IPS DF 19.7 (cell line): ENCODE measurements at regions not wholly inside any gene's neighbourhood (a gene's known extent, or its start where the extent isn't known, plus 50 kb on each side); places are given as distances from the start of the nearest gene placed in this dataset.
"Not testable (repeated sequence)": the region's sequence is repeated elsewhere in the genome, so short reads cannot be mapped to it uniquely, and the experiment has no call there.

Experiments used
- DNase-seq: peaks from one replicate; pipeline ENCODE4 v3.0.0-alpha.2; 2013; ENCODE audit warnings: low read depth, low spot score

- DNase-seq, result no peak
Measured at GRCh38 chr4:64014647-64015046, 394.6 kb downstream of the TECRL start.

DNA sequence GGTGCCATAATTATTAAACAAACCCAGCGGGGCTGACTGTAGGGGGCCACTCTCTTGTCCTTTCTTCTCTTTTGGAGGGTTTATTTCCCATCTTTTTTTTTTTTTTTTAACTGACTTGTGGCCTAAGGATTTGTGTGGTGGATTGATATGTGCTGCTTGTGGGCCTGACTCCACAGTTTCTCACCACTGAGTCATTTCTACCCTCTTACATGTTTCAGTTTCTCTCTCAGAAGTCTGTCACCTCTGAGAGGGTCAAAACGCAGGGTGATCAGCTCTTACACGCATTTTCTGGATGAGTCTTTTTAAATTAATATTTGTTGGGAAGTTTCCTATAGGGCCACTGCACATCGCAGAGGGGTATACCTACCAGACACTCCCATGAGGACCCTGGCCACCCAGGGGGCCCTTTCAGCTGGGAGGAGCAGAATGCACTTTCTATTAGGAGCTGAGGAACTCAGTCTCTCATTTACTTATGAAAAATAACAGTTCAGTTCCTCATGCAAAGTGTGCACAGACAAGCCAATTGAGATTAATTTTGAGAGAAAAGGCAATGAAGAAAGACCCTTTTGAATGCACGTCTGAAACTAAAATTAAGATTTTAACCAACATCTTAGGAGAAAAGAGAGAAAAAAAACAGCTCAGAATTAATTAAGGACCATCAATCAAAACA is 407.9 kb downstream of the TECRL start:
- no peak for DNase-seq

DNA sequence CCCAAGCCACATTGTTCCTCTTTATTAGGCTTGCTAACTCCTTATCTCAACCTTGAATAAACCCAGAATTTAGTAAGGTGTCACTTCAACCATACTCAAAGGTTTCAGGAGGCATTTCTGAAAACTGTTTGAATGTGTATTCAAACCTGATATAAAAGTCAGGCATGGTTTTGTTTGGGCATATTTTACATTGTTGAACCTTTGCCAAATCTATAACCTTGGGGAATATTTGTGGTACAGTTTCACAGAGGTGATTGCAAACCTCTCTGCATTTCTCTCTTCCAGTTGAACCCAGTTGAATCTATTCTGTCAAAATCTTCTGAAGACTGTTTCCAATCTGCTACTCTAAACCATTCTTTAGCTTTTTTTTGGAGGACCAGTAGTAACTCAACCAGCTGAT is 409.0 kb downstream of the TECRL start:
- no peak for DNase-seq

DNA sequence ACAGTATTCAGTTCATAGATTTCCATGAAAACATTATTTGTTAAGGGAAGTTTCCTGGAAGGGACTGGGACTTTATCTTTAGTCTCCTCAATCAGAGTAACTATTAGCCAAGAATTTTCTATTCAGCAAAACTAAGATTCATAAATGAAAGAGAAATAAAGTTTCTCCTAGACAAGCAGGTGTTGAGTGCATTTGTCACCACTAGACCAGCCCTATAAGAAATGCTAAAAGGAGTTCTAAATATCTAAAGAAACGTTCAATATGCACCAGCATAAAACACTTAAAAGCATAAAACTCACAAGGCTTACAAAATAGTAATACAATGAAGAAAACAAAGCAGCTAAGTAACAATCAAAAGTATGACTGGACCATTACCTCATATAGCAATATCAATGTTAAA is 423.0 kb downstream of the TECRL start:
- no peak for DNase-seq

DNA sequence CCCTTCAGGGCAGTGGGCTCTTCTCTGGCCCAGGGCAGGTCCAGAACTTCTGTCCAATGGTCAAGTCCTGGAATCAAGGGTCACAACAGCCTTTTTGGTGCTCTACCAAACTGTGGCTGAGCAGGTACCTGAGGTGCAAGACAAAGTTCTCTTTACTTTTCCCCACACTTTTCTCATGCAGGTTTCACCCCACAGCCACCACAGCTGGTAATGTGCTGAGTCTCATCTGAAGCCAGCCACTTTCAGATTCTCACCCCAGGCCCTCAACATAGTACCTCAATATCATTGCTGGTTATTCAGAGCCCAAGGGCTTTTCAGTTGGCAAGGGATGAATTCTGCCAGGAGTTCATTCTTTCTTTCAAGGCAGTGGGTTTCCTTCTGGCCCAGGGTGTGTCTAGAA is 426.0 kb downstream of the TECRL start:
- no peak for DNase-seq

GRCh38 chr4:63965875-63966274 is 443.4 kb downstream of the TECRL start:
- DNase-seq, result no peak

GRCh38 chr4:63942706-63943286 is 466.5 kb downstream of the TECRL start:
- not testable (repeated sequence) for DNase-seq

DNA sequence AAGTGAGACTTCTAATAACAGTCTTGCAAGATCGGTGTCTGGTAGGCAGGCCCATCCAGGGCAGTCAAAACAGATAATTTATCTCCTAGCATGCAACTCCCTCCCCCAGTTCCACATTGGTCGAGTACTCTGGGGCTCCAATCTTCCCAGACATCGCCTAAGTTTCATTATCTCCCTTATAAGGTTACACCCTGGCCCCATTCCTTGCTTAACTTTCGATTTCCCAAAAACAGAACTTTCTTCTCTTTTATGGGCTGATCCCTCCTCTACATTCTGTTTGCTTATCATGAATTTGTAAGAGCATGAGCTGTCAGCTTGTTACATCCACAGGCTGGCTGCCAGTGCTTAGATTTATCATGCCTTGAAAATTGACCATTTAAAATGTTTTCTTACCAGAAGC is 471.3 kb downstream of the TECRL start:
- DNase-seq, result no peak

DNA sequence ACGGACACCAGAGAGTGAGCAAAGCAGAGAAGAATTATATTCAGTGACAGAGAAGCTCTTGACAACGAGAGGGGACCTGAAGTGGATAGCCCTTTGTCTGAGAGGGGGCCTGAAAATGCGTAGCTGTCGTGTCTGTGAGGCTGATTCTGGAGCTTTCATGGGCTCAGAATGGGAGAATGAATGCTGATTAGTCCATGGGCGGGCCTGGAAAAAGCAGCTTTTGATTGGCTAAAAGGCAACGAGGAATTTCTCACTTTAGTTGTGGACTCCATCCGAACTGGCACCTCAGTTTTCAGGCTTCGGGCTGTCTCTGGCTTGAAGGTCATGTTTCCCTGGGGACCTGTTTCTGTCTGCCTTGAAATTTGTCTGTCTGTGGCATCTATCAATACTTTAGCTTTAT is 487.1 kb downstream of the TECRL start:
- DNase-seq, result no peak

- no peak for DNase-seq
Measured at GRCh38 chr4:63921561-63921960, 487.7 kb downstream of the TECRL start.

- DNase-seq, result no peak
Measured at GRCh38 chr4:63919636-63920365, 489.4 kb downstream of the TECRL start.

DNA sequence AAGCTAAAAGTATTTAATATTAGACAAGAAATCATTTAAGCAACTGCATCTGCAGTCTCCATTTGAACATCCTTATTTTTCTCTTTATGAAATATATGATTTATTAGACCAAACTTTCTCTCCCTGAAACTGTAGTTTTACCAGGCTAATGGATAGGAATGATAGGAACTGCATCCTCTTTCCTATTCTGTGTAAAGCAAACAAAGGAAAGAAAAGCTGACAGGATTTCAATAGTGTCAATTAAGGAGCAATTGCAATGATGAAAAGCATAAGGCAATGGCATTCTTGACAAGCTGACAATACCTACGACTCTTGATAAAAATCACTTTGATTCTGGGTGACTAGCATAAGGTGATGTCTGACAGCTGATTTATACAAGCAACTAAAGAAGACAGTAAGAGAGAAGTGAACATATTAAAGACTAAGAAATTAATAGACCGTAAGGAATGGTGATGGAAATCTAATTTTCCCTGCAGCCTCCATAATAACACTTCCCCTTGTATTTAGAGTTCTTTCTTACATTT is 502.5 kb downstream of the TECRL start:
- no peak for DNase-seq

- DNase-seq, result no peak
Measured at GRCh38 chr4:63904201-63904600, 505.0 kb downstream of the TECRL start.

GRCh38 chr4:63901304-63901703 is 507.9 kb downstream of the TECRL start:
- DNase-seq, result peak; percentile 9

GRCh38 chr4:63898961-63899360 is 510.3 kb downstream of the TECRL start:
- no peak for DNase-seq

DNA sequence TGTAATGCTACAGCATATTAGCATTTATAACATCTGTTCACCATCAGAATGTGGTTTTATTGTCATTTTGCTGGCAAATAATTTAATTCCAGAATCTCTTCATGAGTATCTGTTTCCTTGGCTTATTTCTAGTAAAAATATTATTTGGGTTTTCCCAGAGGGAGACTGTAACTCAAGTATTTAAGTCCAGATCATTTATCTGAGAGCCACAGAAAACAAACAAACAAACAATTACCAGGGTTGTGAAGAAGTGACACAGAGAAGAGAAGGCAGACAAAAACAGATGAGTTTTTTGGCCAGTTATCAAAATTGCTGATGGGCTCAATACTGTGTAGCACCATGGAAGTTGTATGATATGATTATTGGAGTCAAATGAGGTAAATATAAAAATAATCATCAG is 515.1 kb downstream of the TECRL start:
- no peak for DNase-seq

GRCh38 chr4:63869370-63869769 is 539.9 kb downstream of the TECRL start:
- DNase-seq, result no peak

GRCh38 chr4:63851496-63851895 is 557.8 kb downstream of the TECRL start:
- no peak for DNase-seq

DNA sequence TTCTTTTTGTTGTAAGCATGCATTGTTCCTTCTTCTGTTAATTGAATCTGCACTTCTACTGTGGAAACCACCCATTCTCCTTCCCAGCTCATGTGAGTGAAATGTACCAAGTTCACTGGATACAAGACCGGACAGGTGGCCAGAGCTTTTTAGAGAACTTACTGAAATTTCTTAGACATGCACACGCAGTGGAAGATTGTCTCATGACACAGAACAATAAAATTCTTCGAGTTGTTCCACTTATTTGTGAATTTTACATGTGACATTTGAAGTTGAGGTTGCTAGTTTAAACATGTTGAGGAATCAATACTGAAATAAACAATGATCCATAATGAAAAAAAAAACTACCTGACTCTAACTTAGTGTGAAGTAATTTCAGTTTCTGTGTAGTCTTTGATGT is 568.0 kb downstream of the TECRL start:
- no peak for DNase-seq

DNA sequence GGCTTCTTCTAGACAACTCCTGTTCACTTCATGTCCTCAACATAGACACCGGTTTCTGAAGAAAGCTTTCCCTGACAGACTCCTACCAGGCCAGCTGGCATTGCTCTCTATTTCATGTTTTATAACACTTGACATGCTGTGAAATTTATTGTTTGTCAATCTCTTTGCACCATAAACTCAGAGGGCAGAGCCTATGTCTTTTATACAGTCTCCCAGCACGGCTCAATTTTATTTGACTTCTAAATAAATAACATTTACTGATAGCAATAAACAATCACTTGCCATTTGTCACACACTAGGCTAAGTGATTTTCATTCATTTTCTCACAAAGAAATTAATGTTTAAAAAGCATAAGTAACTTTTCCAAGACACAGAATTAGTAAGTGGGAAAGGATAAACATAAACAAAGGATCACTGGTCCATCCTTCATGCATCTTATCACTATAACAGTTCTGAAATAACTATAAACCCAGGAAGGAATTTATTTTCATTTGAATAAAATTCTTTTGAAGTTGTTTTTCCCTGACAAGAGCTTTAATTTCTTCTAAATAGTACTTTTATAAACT is 577.6 kb downstream of the TECRL start:
- DNase-seq, result no peak

- DNase-seq, result no peak
Measured at GRCh38 chr4:63817196-63817865, 591.9 kb downstream of the TECRL start.
